ENCODE measurements at regions not wholly inside any gene's neighbourhood (a gene's known extent, or its start where the extent isn't known, plus 50 kb on each side); places are given as distances from the start of the nearest gene placed in this dataset.

- no peak for TF ChIP-seq SKIL (IDR thresholded peaks at IDR 0.05; ENCODE audit: low read depth, poor library complexity, severe bottlenecking)
- TF ChIP-seq POLR2AphosphoS5 (IDR thresholded peaks at IDR 0.05; ENCODE audit: low read length) = no peak
- TF ChIP-seq CTCF (IDR thresholded peaks at IDR 0.05 in 2 of 3, conservative IDR thresholded peaks at IDR 0.05 in 1 of 3; ENCODE audit: control insufficient read depth in 2 of 3, extremely low read depth in 1 of 3, insufficient read depth in 1 of 3, low read depth in 3 of 3, low read length in 3 of 3) = no peak
Observed at GRCh38 chr3:187980861-187981260, 173.1 kb upstream of the LPP start.
